Glomerular visceral epithelial cell (primary cell): ENCODE measurements at regions not wholly inside any gene's neighbourhood (a gene's known extent, or its start where the extent isn't known, plus 50 kb on each side); places are given as distances from the start of the nearest gene placed in this dataset.
"Not testable (repeated sequence)": the region's sequence is repeated elsewhere in the genome, so short reads cannot be mapped to it uniquely, and the experiment has no call there.

ENCODE experiments used
- DNase-seq: peaks from one replicate; pipeline ENCODE4 v3.0.0-alpha.2; 2016; ENCODE audit errors: extremely low spot score

GRCh38 chr14:27236601-27237000, 638.8 kb upstream of the NOVA1 start:
- no peak for DNase-seq

DNA sequence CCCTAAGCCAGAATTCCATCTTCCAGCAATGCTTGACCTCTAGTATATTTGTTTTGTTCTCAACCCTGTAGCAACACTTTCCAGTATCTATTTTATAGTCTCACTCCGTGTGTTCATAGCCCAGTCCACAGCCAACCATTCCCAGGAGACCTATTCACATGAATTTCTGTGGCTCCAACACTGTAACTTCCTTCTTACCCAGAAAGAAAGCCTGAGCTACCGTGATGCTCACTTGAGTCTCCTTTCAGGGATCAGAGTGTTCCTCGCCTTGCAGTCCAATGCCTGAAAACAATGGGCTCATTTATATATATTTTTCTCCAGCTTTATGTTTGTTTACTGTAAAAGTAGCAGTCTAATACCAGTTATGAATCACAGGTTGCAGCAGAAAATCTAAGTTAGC, 645.0 kb upstream of the NOVA1 start:
- no peak for DNase-seq

DNA sequence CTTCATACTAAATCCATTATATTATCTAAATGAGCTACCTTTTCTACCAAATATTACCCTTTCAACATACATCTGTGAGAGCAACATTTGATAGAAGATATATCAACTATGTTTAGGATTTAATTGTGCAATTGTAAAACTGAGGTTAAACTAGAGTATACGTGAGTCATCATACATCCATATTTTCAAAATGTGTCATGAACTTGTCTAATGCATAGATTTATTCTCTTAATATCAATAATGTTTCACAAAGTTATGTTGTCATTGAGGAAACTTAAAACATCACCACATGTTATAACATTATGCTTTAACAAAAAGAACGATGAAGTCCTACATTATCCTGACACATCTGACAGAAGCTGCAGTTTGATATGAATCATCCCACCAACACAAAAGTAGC, 645.5 kb upstream of the NOVA1 start:
- no peak for DNase-seq

DNA sequence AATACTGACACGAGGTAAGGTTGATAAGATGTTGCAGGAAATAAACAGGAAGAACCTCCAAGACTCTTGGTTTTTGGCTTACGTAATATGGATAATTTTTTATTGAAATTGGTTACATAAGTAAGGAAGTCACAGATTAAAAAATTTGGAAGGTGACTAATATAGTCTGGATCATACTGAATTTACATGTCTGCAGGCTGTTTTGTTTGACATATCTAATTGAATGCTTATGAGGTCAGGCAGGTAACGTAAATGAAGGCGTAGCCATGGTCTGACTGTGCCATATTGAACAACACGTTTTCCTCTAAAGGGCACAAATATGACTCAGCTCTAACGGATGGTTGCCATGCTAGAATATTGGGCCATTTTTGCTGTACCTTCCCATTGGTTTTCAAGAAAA, 648.1 kb upstream of the NOVA1 start:
- DNase-seq: no peak

- DNase-seq: no peak
Measured at GRCh38 chr14:27253966-27254365, 656.1 kb upstream of the NOVA1 start.

DNA sequence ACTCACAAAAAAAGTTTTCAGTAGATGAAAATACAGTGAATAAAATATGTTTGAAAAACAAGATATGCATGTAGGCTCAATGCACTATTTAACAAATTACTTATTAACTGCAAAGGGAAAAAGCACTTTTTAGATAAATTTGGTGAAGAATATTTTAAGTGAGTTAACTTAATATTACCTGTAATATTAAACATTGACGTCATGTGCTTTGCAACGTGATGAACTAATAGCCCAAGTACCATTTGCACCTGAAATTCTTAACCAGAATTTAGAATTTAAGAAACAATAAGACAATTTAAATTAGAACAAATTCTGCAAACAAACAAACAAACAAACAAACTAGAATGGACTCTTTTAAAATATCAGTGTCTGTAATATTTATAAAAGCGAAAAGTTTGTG, 659.0 kb upstream of the NOVA1 start:
- no peak for DNase-seq

GRCh38 chr14:27267876-27268275, 670.0 kb upstream of the NOVA1 start:
- DNase-seq: no peak

DNA sequence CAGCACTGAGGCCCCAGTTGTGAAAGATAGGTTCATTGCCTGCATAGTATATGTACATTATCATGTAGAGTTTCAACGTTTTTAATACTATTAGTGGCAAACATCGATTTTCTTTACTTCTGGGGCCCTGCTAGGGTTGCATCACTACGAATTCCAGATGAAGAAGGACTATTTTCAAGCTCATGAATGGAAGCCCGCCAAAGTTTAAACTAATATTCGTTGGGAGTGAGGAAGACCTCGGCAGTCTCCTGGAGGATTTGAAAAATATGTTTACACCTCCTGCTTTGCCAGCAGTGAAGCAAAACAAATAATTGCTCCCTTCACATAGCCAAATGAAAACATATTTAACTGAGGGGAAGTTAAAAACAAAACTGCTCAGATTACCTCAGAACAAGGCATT, 672.9 kb upstream of the NOVA1 start:
- DNase-seq: no peak

DNA sequence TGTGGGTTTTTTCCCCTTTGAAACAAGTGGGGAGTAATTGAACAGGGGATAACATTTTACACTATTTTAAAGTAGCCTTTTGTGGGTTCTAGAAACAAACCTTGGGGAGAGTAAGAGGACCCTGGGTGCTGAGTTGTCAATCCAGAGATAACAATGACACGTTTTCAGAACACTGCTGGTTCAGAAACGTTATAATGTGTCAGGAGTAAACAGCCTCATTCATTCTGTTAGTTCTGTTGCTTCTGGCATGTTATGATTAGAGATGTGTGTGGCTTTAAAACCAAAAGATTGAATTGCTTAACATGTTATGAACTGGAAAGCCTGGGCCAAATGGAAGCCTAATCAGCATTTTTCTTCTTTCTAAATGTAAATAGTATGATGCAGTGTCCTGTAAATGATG, 680.5 kb upstream of the NOVA1 start:
- no peak for DNase-seq

DNA sequence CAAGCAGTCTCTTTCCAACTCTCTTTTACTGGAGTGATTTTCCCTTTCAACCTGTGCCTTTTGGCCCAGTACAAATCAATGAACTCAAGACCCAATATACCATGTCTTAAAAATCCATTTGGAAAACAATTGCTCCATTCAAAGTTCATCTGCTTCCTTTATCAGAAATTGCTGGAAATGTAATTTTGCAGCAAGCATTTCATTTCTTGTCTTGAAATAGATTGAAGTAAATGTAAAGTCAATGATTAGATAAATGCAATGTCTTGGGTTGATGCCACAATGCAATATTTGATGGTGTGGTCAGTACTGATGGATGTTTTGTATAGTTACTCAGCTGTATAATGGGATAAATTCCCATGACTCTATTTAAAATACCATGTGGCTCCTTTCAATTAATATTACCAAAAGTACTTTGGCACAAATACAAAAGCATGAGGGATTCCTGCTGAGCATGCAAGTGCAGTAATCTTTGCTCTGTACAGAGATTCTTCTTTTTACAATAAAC, 707.7 kb upstream of the NOVA1 start:
- DNase-seq: no peak

GRCh38 chr14:27312730-27313129, 714.9 kb upstream of the NOVA1 start:
- not testable (repeated sequence) for DNase-seq

- no peak for DNase-seq
Measured at GRCh38 chr14:27314231-27314630, 716.4 kb upstream of the NOVA1 start.

GRCh38 chr14:27315477-27315876, 717.6 kb upstream of the NOVA1 start:
- no peak for DNase-seq

GRCh38 chr14:27315947-27316346, 718.1 kb upstream of the NOVA1 start:
- DNase-seq: no peak

DNA sequence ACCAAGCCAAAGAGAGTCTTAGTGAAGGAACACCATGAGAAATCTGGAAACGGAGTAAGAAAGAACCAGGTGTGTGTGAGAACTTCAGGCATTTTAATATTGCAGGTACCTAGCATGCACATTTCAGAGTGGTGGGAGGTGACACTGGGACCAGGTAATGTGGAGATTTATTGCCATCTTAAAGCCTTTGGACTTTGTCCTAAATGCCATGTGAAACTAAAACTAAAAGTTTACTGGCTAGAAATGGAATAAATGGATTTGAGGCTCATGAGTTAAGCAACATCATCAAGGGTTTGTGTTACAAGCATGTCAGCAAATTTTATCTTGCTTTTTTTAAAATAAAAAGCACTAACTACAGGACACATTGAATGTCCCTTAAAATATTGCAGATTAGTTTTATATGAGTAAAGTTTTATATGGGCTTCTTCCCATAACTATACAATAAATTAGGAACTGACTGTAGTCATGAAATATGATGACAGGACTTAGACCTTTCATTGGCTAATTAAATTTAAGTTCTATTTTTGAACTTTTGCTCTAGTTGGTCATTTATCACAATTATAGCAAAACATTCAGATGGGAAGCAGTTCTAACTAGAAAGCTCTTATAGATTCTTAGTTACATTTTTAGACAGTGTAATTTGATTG, 721.1 kb upstream of the NOVA1 start:
- no peak for DNase-seq

DNA sequence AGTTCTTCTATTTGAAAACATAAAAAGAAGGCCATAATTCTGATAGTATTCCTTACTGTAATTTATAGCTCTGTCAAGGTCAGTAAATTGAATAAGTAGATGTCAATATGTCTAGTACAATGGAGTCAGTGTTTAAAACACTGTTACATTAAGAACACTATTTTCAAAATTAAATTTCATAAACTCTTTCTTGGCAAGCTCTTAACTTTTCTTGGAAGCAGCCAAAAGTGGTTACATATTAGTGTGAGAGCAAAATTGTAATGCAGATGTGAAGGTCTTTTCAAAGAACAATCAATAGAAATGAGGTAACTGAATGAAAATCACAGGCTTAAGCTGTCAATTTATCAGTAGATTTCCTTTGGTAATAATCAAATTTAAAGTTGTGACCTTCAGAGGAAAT, 722.4 kb upstream of the NOVA1 start:
- no peak for DNase-seq

DNA sequence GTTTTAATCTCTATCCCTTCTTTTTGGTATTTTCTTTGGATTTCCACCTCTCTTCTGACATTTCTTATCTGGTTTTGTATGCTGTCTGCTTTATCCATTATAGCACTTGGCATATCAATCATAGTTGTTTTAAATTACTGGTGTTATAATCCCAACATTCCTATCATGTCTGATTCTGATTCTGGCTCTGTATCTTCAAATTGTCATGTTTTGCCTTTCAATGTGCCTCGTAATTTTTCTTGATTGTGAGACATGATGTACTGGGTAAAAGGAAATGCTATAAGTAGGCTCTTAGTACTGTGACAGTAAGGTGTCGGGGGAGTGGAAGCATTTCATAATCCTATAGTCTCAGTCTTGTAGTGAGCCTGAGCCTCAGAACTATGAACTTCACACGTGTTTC, 729.3 kb upstream of the NOVA1 start:
- no peak for DNase-seq

GRCh38 chr14:27338012-27338411, 740.2 kb upstream of the NOVA1 start:
- no peak for DNase-seq

DNA sequence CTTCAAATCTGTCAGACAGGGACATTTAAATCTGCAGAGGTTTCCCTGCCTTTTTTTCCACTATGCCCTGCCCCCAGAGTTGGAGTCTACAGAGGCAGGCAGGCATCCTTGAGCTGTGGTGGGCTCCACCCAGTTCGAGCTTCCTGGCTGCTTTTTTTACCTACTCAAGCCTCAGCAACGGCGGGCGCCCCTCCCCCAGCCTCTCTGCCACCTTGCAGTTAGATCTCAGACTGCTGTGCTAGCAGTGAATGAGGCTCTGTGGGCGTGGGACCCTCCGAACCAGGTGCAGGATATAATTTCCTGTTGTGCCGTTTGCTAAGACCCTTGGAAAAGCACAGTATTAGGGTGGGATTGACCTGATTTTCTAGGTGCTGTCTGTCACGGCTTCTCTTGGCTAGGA, 765.2 kb upstream of the NOVA1 start:
- DNase-seq: not testable (repeated sequence)

GRCh38 chr14:27366596-27366995, 768.8 kb upstream of the NOVA1 start:
- DNase-seq: no peak

GRCh38 chr14:27367345-27367744, 769.5 kb upstream of the NOVA1 start:
- DNase-seq: no peak

GRCh38 chr14:27370074-27370473, 772.2 kb upstream of the NOVA1 start:
- no peak for DNase-seq

- no peak for DNase-seq
Measured at GRCh38 chr14:27370775-27371174, 772.9 kb upstream of the NOVA1 start.

DNA sequence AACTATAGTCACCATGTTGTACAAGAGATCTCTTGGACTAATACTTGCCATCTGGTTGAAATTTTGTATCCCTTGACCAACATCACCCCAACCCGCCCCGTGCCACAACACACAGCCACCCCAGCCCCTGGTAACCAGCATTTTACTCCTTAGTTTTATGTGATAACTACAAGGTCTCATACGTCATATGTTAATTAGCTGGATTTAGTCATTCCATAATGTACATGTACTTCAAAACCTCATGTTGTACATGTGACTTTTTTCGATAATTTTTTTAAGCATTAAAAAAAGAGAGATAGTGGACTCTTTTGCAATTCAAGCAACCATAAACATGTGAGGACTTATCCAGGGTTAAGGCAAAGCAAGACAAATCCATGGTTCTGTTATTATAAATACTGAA, 773.4 kb upstream of the NOVA1 start:
- no peak for DNase-seq
